ENCODE measurements at regions not wholly inside any gene's neighbourhood (a gene's known extent, or its start where the extent isn't known, plus 50 kb on each side); places are given as distances from the start of the nearest gene placed in this dataset.

DNA sequence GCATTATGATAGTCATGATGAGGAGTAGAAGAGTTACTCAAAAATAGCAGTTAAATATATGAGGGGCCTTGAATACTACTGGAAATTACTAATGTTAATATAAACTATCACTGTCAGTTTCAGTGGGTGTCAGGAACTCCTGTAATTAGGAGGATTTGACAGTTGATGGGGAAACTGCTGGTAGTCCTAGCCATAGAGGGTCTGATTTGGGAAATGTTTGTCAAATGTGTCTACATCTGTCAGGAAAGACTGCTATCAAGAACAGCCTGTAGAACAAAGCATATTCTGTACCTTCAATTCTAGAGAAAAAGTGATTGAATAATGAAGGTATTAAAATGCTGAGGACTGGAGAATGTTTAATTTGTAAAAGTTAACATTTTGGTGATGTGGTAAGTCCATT lies 567.9 kb downstream of the CDH9 start:
- Histone ChIP-seq H3K4ac (ENCODE audit: low read depth, low read length) (no peak overlapping the region), H2AK5ac (ENCODE audit: low read depth, low read length) (no peak overlapping the region), H3K23ac (ENCODE audit: low read depth, low read length) (no peak overlapping the region), H2BK5ac (ENCODE audit: low read depth, low read length, poor library complexity, severe bottlenecking) (no peak overlapping the region), H3K27ac (ENCODE audit: insufficient read depth, low read length) (no peak overlapping the region), H3K4me2 (ENCODE audit: low read depth, low read length) (no peak overlapping the region), H4K91ac (ENCODE audit: insufficient read depth, low read depth, low read length) (no peak overlapping the region), H3K27me3 (ENCODE audit: control insufficient read depth, insufficient read depth, low read length) (no peaks in the 10 kb centered on the region), H4K20me1 (ENCODE audit: insufficient read depth, low read length) (no peaks in the 10 kb centered on the region), H3K9ac (ENCODE audit: low read depth, low read length) (no peak overlapping the region), H2AK9ac (replicated peaks; ENCODE audit: low read depth, low read length, poor library complexity) (no peak overlapping the region), H2BK15ac (ENCODE audit: low read depth, low read length) (no peak overlapping the region), H3K9me1 (ENCODE audit: insufficient read depth, low read length) (no peaks in the 10 kb centered on the region), H3K56ac (ENCODE audit: extremely low read depth, insufficient read depth, low read length) (no peak overlapping the region), H2BK120ac (ENCODE audit: low read depth, low read length) (no peak overlapping the region), H3K4me1 (ENCODE audit: control insufficient read depth, insufficient read depth, low read length) (no peaks in the 10 kb centered on the region), H3K9me3 (ENCODE audit: control insufficient read depth, insufficient read depth, low read length) (no peaks in the 10 kb centered on the region), H2AFZ (replicated peaks; ENCODE audit: low read length, poor library complexity) (no peak overlapping the region), H4K5ac (ENCODE audit: low read depth, low read length) (no peak overlapping the region), H4K8ac (ENCODE audit: low read depth in 2 of 2, low read length in 2 of 2) (no peak overlapping the region), H2BK20ac (ENCODE audit: low read depth, low read length) (no peak overlapping the region), H3K14ac (replicated peaks; ENCODE audit: low read depth, low read length) (no peak overlapping the region), H3K18ac (ENCODE audit: low read depth, low read length) (no peak overlapping the region), H3K36me3 (ENCODE audit: control insufficient read depth, insufficient read depth, low read length) (no peaks in the 10 kb centered on the region), H3K4me3 (ENCODE audit: insufficient read depth, low read depth, low read length) (no peak overlapping the region), H3K79me1 (ENCODE audit: low read depth in 1 of 2, low read length in 2 of 2) (no peaks in the 10 kb centered on the region)
- ChIA-PET CTCF (no interaction called here), POLR2A (ENCODE audit: unreplicated experiment) (no interaction called here)
- BruUV-seq (replicated peaks), result no TSS peak
- DNase-seq (no peak), ATAC-seq (ENCODE audit: low read depth) (no peak)
- intact Hi-C loops (cut with micrococcal nuclease) (no loop called here), dilution Hi-C loops (cut with HindIII; ENCODE audit: low sequenced_read_pairs, unreplicated experiment) (no loop called here), in situ Hi-C loops (cut with MboI; ENCODE audit: low sequenced_read_pairs) (no loop called here)
- TF ChIP-seq SMC3 (IDR thresholded peaks at IDR 0.05; ENCODE audit: low read depth, low read length) (no peak), RAD21 (IDR thresholded peaks at IDR 0.05; ENCODE audit: low read length) (no peak), NFE2L2 (IDR thresholded peaks at IDR 0.05; ENCODE audit: low read depth, low read length) (no peak), CHD1 (IDR thresholded peaks at IDR 0.05; ENCODE audit: low read depth, low read length) (no peak), RCOR1 (IDR thresholded peaks at IDR 0.05; ENCODE audit: insufficient replicate concordance, low read length) (no peak), MAZ (IDR thresholded peaks at IDR 0.05; ENCODE audit: borderline replicate concordance, low read depth, low read length) (no peak), MAFK (IDR thresholded peaks at IDR 0.05; ENCODE audit: low read depth, low read length) (no peak), MXI1 (IDR thresholded peaks at IDR 0.05; ENCODE audit: borderline replicate concordance, low read depth, low read length) (no peak), USF2 (IDR thresholded peaks at IDR 0.05; ENCODE audit: low read depth, low read length) (no peak)
- TF ChIP-seq, protein P1, sequence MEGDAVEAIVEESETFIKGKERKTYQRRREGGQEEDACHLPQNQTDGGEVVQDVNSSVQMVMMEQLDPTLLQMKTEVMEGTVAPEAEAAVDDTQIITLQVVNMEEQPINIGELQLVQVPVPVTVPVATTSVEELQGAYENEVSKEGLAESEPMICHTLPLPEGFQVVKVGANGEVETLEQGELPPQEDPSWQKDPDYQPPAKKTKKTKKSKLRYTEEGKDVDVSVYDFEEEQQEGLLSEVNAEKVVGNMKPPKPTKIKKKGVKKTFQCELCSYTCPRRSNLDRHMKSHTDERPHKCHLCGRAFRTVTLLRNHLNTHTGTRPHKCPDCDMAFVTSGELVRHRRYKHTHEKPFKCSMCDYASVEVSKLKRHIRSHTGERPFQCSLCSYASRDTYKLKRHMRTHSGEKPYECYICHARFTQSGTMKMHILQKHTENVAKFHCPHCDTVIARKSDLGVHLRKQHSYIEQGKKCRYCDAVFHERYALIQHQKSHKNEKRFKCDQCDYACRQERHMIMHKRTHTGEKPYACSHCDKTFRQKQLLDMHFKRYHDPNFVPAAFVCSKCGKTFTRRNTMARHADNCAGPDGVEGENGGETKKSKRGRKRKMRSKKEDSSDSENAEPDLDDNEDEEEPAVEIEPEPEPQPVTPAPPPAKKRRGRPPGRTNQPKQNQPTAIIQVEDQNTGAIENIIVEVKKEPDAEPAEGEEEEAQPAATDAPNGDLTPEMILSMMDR (conservative IDR thresholded peaks at IDR 0.05; ENCODE audit: low read depth, low read length), result no peak

All from IMR-90 (cell line).